ENCODE measurements at regions not wholly inside any gene's neighbourhood (a gene's known extent, or its start where the extent isn't known, plus 50 kb on each side); places are given as distances from the start of the nearest gene placed in this dataset.

DNA sequence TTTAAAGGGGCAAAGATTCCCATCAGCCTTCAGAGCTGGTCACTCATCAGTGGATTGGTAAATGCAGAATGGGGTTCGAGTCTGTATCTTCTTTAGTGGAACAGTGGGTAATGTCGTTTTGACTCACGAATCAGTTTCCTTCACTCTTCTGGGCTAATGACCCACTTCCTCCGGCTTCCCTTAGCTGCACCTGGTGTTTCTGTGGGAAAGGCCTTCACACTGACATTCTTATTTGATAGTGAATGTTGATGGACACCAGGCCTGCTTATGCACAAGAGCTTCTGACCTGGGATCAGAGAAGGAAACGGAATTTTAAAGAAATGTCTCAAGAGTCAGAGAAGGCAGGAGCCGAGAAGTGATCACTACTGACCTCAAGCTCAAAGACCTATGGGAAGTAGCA, 272.0 kb upstream of the SULF2 start:
- Histone ChIP-seq H3K27ac (no peak overlapping the region), H3K4me3 (no peak overlapping the region)
- TF ChIP-seq, protein P1, sequence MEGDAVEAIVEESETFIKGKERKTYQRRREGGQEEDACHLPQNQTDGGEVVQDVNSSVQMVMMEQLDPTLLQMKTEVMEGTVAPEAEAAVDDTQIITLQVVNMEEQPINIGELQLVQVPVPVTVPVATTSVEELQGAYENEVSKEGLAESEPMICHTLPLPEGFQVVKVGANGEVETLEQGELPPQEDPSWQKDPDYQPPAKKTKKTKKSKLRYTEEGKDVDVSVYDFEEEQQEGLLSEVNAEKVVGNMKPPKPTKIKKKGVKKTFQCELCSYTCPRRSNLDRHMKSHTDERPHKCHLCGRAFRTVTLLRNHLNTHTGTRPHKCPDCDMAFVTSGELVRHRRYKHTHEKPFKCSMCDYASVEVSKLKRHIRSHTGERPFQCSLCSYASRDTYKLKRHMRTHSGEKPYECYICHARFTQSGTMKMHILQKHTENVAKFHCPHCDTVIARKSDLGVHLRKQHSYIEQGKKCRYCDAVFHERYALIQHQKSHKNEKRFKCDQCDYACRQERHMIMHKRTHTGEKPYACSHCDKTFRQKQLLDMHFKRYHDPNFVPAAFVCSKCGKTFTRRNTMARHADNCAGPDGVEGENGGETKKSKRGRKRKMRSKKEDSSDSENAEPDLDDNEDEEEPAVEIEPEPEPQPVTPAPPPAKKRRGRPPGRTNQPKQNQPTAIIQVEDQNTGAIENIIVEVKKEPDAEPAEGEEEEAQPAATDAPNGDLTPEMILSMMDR (IDR thresholded peaks at IDR 0.05) = no peak
- no peak for DNase-seq (ENCODE audit: low spot score)

DNA sequence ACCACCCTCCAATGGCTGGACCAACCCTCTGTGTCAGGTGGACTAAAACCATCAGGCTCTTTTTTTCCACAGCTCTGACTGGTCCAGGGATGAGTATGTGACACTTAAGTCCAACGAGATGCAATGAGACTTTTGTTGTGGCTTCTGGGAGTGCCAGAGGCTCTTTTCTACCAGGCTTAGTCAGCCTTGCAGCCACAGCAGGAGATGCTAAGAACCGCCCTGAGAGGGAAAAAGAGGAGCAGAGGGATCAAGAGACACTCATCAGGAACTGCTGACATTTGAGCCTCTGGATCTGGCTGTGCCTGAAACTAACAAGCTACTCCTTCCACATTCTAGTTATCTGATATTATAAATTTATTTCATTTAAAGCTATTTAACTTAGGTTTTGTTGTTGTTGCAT, 270.9 kb upstream of the SULF2 start:
- no peak for DNase-seq (ENCODE audit: low spot score)
- Histone ChIP-seq H3K27ac (no peak overlapping the region), H3K4me3 (no peak overlapping the region)
- TF ChIP-seq, protein P1 (IDR thresholded peaks at IDR 0.05) = no peak

DNA sequence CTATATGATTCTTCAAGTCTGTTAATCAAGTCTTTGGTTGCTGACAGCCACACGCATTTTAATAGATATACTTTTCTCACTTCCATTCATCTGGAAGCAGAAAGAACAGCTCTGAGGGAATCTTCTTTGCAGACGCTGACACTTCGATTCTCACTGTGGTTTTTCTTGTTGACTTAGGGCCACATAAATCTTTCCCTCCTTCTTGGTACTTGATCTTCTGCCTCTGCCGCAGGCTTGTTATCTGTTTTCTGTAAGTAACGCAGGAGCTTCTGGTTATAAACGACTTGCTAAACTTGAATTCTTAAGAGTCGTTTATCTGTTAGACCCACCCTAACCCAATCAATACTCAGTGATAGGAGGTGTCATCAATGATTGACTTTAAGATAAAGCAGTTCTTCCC, 268.8 kb upstream of the SULF2 start:
- DNase-seq (ENCODE audit: low spot score) = no peak

DNA sequence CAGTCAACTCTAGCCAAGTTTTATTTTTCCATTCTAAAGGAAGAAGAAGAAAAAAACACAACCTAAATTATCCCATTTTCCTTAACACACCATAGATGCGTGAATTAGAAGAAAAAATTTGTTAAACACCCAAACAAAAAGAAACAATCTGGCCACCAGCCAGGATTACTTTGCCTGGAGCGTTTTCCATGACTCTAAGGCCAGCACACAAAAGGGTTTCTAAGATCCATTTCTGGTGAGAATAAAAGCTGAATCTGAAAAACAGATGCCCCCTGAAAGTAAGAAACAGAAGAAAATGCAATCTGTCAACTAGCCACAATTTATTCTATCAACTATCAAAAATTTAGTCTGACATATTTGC, 267.2 kb upstream of the SULF2 start:
- TF ChIP-seq, protein P1 (IDR thresholded peaks at IDR 0.05) = no peak
- H3K27ac ChIP-seq = no peak overlapping the region
- no peak overlapping the region for H3K4me3 ChIP-seq
- no peak for DNase-seq (ENCODE audit: low spot score)

More for the DNA sequence above, 268.8 kb upstream of the SULF2 start:
- no peak overlapping the region for H3K4me3 ChIP-seq
- TF ChIP-seq, protein P1 (IDR thresholded peaks at IDR 0.05) = no peak
- no peak overlapping the region for H3K27ac ChIP-seq

DNA sequence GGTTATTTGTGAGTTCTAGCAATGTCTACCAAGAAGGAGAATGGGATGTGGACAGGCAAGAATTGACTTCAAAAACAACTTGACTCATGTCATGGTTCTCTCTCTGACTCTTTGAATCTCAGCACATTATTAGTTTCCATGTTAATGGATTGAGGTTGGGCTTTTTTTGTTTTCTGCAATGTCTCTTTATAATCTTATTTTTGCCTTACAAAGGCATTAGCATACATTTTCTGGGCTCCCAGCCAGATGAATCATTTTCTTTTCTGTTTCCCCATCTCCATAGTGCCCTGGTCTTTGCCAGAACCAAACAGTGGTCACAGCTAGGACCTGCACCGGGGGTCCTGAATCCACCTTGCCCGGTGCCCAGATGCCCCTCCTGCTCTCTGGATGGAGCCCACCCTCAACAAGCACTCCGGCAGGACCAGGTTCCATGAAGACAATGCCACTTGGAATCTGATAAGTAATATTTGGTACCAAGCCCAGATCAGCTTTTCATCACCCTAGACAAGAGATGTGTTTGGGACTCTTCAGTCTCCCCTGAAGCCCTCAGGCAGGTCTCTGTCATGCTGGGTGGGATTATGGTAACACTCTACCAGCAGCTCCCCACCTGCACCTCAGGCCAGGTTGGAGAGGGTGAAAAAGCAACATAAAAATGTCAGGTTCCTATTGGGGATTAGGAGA, 266.7 kb upstream of the SULF2 start:
- TF ChIP-seq, protein P1 (IDR thresholded peaks at IDR 0.05) = no peak
- Histone ChIP-seq H3K27ac (no peak overlapping the region), H3K4me3 (no peak overlapping the region)
- DNase-seq (ENCODE audit: low spot score) = no peak

DNA sequence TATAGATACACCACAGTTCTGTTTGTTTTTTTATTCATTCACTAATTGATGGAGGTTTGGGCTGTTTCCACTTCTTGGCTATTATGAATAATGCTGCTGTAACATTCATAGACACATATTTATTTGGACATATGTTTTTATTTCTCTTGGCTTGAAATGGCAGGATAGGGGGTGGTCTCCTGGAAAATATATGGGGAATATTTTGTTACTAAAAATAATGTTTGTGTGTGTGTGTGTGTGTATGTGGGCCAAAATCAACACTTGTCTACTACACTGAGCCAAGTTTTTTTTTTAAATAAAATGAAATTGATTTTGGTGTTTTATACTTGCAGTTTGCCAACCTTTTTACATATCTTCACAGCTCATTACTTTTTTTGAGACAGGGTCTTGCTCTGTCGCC, 264.4 kb upstream of the SULF2 start:
- no peak for DNase-seq (ENCODE audit: low spot score)
- Histone ChIP-seq H3K27ac (no peak overlapping the region), H3K4me3 (no peak overlapping the region)
- TF ChIP-seq, protein P1 (IDR thresholded peaks at IDR 0.05) = no peak

DNA sequence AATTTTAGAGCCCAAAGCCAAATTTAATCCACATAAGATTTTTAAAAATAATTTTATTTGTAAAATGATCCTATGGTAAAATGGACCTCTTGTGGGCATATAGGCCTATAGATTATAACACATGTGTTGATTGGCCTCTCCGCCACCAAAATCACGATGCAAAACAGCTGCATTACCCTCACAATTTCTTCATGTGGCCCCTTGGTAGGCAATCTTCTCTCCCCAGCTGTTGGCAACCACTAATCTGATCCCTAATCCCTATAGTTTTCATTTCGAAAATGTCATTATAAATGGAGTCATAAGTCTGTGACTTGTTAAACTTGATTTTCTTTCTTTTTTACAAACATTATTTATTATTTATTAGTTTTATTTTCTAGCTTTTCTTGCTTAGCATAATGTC, 263.9 kb upstream of the SULF2 start:
- Histone ChIP-seq H3K27ac (no peak overlapping the region), H3K4me3 (no peak overlapping the region)
- no peak for DNase-seq (ENCODE audit: low spot score)
- TF ChIP-seq, protein P1 (IDR thresholded peaks at IDR 0.05) = no peak
